Right forelimb (tissue), 1 donor: ENCODE measurements at regions not wholly inside any gene's neighbourhood (a gene's known extent, or its start where the extent isn't known, plus 50 kb on each side); places are given as distances from the start of the nearest gene placed in this dataset.

Experiments used
- DNase-seq: peaks from one replicate; pipeline ENCODE4 v3.0.0-alpha.2; 2018

GRCh38 chr9:89748021-89748670 is 143.3 kb downstream of the GADD45G start:
- no peak for DNase-seq

- DNase-seq = no peak
These were observed 144.2 kb downstream of the GADD45G start for GRCh38 chr9:89748831-89749499.

GRCh38 chr9:89749500-89750116 is 144.8 kb downstream of the GADD45G start:
- DNase-seq = no peak

- DNase-seq = peak; percentile 85
These were observed 145.4 kb downstream of the GADD45G start for GRCh38 chr9:89750117-89750791.

GRCh38 chr9:89751079-89751825 is 146.4 kb downstream of the GADD45G start:
- no peak for DNase-seq

GRCh38 chr9:89752154-89752553 is 147.3 kb downstream of the GADD45G start:
- DNase-seq = no peak

- no peak for DNase-seq
These were observed 148.8 kb downstream of the GADD45G start for GRCh38 chr9:89753472-89754055.

GRCh38 chr9:89754193-89754592 is 149.4 kb downstream of the GADD45G start:
- DNase-seq = no peak

GRCh38 chr9:89755821-89756220 is 151.0 kb downstream of the GADD45G start:
- DNase-seq = no peak

GRCh38 chr9:89756891-89757537 is 152.2 kb downstream of the GADD45G start:
- DNase-seq = no peak

- no peak for DNase-seq
These were observed 153.1 kb downstream of the GADD45G start for GRCh38 chr9:89757776-89758528.

GRCh38 chr9:89759572-89759971 is 154.8 kb downstream of the GADD45G start:
- DNase-seq = no peak

- DNase-seq = no peak
These were observed 155.3 kb downstream of the GADD45G start for GRCh38 chr9:89760123-89760522.

- DNase-seq = peak; percentile 2
These were observed 159.4 kb downstream of the GADD45G start for GRCh38 chr9:89764217-89764616.

GRCh38 chr9:89765211-89765946 is 160.6 kb downstream of the GADD45G start:
- DNase-seq = peak; percentile 20

GRCh38 chr9:89766991-89767390 is 162.2 kb downstream of the GADD45G start:
- no peak for DNase-seq

- DNase-seq = no peak
These were observed 163.2 kb downstream of the GADD45G start for GRCh38 chr9:89768051-89768450.

- peak; percentile 37 for DNase-seq
These were observed 163.8 kb downstream of the GADD45G start for GRCh38 chr9:89768650-89769071.

- peak; percentile 45 for DNase-seq
These were observed 165.8 kb downstream of the GADD45G start for GRCh38 chr9:89770531-89771174.

GRCh38 chr9:89771205-89771604 is 166.4 kb downstream of the GADD45G start:
- no peak for DNase-seq
